ENCODE measurements at regions not wholly inside any gene's neighbourhood (a gene's known extent, or its start where the extent isn't known, plus 50 kb on each side); places are given as distances from the start of the nearest gene placed in this dataset.

- no peak for TF ChIP-seq ESRRG (CRISPR knock-in tag; IDR thresholded peaks at IDR 0.05)
- no peak for TF ChIP-seq OSR1 (CRISPR knock-in tag; IDR thresholded peaks at IDR 0.05)
- TF ChIP-seq ZNF8 (CRISPR knock-in tag; IDR thresholded peaks at IDR 0.05), result no peak
- no peak for TF ChIP-seq ZNF70 (CRISPR knock-in tag; IDR thresholded peaks at IDR 0.05)
- TF ChIP-seq RARB (CRISPR knock-in tag; IDR thresholded peaks at IDR 0.05), result no peak
- TF ChIP-seq ZFP3 (CRISPR knock-in tag; IDR thresholded peaks at IDR 0.05), result no peak
- TF ChIP-seq, protein P1, sequence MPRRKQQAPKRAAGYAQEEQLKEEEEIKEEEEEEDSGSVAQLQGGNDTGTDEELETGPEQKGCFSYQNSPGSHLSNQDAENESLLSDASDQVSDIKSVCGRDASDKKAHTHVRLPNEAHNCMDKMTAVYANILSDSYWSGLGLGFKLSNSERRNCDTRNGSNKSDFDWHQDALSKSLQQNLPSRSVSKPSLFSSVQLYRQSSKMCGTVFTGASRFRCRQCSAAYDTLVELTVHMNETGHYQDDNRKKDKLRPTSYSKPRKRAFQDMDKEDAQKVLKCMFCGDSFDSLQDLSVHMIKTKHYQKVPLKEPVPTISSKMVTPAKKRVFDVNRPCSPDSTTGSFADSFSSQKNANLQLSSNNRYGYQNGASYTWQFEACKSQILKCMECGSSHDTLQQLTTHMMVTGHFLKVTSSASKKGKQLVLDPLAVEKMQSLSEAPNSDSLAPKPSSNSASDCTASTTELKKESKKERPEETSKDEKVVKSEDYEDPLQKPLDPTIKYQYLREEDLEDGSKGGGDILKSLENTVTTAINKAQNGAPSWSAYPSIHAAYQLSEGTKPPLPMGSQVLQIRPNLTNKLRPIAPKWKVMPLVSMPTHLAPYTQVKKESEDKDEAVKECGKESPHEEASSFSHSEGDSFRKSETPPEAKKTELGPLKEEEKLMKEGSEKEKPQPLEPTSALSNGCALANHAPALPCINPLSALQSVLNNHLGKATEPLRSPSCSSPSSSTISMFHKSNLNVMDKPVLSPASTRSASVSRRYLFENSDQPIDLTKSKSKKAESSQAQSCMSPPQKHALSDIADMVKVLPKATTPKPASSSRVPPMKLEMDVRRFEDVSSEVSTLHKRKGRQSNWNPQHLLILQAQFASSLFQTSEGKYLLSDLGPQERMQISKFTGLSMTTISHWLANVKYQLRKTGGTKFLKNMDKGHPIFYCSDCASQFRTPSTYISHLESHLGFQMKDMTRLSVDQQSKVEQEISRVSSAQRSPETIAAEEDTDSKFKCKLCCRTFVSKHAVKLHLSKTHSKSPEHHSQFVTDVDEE (CRISPR knock-in tag; IDR thresholded peaks at IDR 0.05), result no peak
- TF ChIP-seq CREB5 (CRISPR knock-in tag; IDR thresholded peaks at IDR 0.05; ENCODE audit: low read depth), result no peak
- TF ChIP-seq POU6F1 (CRISPR knock-in tag; IDR thresholded peaks at IDR 0.05; ENCODE audit: borderline replicate concordance, low read depth), result no peak
- no peak for TF ChIP-seq ARNTL (CRISPR knock-in tag; IDR thresholded peaks at IDR 0.05; ENCODE audit: borderline replicate concordance, low read depth)
- TF ChIP-seq TOX (CRISPR knock-in tag; IDR thresholded peaks at IDR 0.05; ENCODE audit: borderline replicate concordance), result no peak
- no peak for TF ChIP-seq GLIS3 (CRISPR knock-in tag; IDR thresholded peaks at IDR 0.05)
Measured at GRCh38 chr7:41463770-41464470, 239.0 kb downstream of the INHBA start.

Measured in SK-N-SH treated with all-trans-retinoic acid at 6 μM for 48 hours (cell line).